K562 (cell line): ENCODE measurements at regions not wholly inside any gene's neighbourhood (a gene's known extent, or its start where the extent isn't known, plus 50 kb on each side); places are given as distances from the start of the nearest gene placed in this dataset.

ENCODE experiments used
- CLOCK ChIP-seq: fragments of 250-450 bp; sonication (Bioruptor Pico); IDR thresholded peaks from 2 replicates; pipeline ENCODE4 v1.4.0; 2020; ENCODE audit warnings: mild to moderate bottlenecking, moderate library complexity, borderline replicate concordance
- CUX1 ChIP-seq: fragments of 200-800 bp; sonication (Bioruptor generic); IDR thresholded peaks from 2 replicates; pipeline ENCODE4 v1.6.1; 2016; ENCODE audit warnings: missing genetic modification characterization, missing compliant biosample characterization
- GATAD2B ChIP-seq: fragments of 450-650 bp; IDR thresholded peaks from 2 replicates; pipeline ENCODE4 v1.6.1; 2017; ENCODE audit warnings: mild to moderate bottlenecking, borderline replicate concordance
- MEF2A ChIP-seq: IDR thresholded peaks from 2 replicates; pipeline ENCODE4 v1.6.1; 2011; ENCODE audit warnings: low read depth, mild to moderate bottlenecking, low read length, moderate library complexity; ENCODE audit not compliant: control insufficient read depth
- NFE2L1 ChIP-seq: fragments of 450-650 bp; IDR thresholded peaks from 2 replicates; pipeline ENCODE4 v1.6.1; 2016; ENCODE audit warnings: missing genetic modification characterization, low read depth, mild to moderate bottlenecking, missing compliant biosample characterization, moderate library complexity, borderline replicate concordance
- PHTF2 ChIP-seq: fragments of 250-450 bp; sonication (Bioruptor Pico); IDR thresholded peaks from 2 replicates; pipeline ENCODE4 v1.5.0; 2021; ENCODE audit warnings: mild to moderate bottlenecking
- POLR3A ChIP-seq: IDR thresholded peaks from 2 replicates; pipeline ENCODE4 v1.6.1; 2011; ENCODE audit warnings: borderline replicate concordance, mild to moderate bottlenecking, moderate library complexity; ENCODE audit not compliant: insufficient read length, insufficient read depth; ENCODE audit errors: extremely low read depth
- SMC3 ChIP-seq: conservative IDR thresholded peaks from 2 replicates; pipeline ENCODE4 v1.6.1; 2011; ENCODE audit warnings: low read depth, low read length, improper control_type of control experiment; ENCODE audit not compliant: insufficient read depth
- TAL1 ChIP-seq: fragments of 450-650 bp; IDR thresholded peaks from 2 replicates; pipeline ENCODE4 v1.6.1; 2016; ENCODE audit warnings: mild to moderate bottlenecking
- ZBTB11 ChIP-seq, 3 experiments: fragments of 200-800 bp in 1 of 3; fragments of 250-450 bp in 1 of 3; fragments of 450-650 bp in 1 of 3; sonication (Bioruptor Pico) in 1 of 3; sonication (Bioruptor generic) in 1 of 3; formaldehyde crosslinking in 1 of 3; IDR thresholded peaks; 2 replicates each; pipeline versions ENCODE4 v1.6.1 to v1.8.0; 2016 to 2022; ENCODE audit warnings: mild to moderate bottlenecking in 2 of 3, missing genetic modification characterization in 2 of 3, missing compliant biosample characterization in 1 of 3, moderate library complexity in 1 of 3
- ZBTB12 ChIP-seq: fragments of 250-450 bp; sonication (Bioruptor Pico); IDR thresholded peaks from 2 replicates; pipeline ENCODE4 v1.4.0; 2020
- ZNF444 ChIP-seq: fragments of 250-450 bp; sonication (Bioruptor Pico); IDR thresholded peaks from 2 replicates; pipeline ENCODE4 v1.4.0; 2020; ENCODE audit warnings: mild to moderate bottlenecking, moderate library complexity
- ZSCAN29 ChIP-seq: fragments of 450-650 bp; IDR thresholded peaks from 2 replicates; pipeline ENCODE4 v1.6.1; 2017

- TF ChIP-seq ZBTB11 (CRISPR knock-in tag; IDR thresholded peaks at IDR 0.05) (peak in 1 of 3 experiments; percentile 77; a peak in 2 of 6 replicates), ZNF444 (CRISPR knock-in tag) (peak; percentile 75; the same call in 1 of the 2 replicates), CLOCK (CRISPR knock-in tag) (0 out of 2 replicates have a peak, but pooled peaks have one; percentile 27), TAL1 (no peak), NFE2L1 (tag) (peak; percentile 90), CUX1 (CRISPR knock-in tag) (peak; percentile 93; the same call in 1 of the 2 replicates), ZSCAN29 (no peak), ZBTB12 (CRISPR knock-in tag) (peak; percentile 56; the same call in 1 of the 2 replicates), GATAD2B (no peak), PHTF2 (peak; percentile 94), SMC3 (no peak), POLR3A (no peak), MEF2A (no peak)
Observed at GRCh38 chr7:106767498-106768323, 97.4 kb upstream of the PIK3CG start (continued).
